ENCODE measurements at regions not wholly inside any gene's neighbourhood (a gene's known extent, or its start where the extent isn't known, plus 50 kb on each side); places are given as distances from the start of the nearest gene placed in this dataset.

GRCh38 chr3:174710612-174711011, 148.5 kb upstream of the NAALADL2 start:
- Histone ChIP-seq H3K9me3 (replicated peaks; ENCODE audit: control insufficient read depth, insufficient read depth, low read length) (no peaks in the 10 kb centered on the region), H3K4me1 (ENCODE audit: control insufficient read depth, insufficient read depth, low read length) (no peaks in the 10 kb centered on the region), H3K27ac (ENCODE audit: control insufficient read depth, insufficient read depth) (no peak overlapping the region), H3K27me3 (replicated peaks in 1 of 2; ENCODE audit: control insufficient read depth in 2 of 2, insufficient read depth in 2 of 2, low read length in 1 of 2) (no peaks in the 10 kb centered on the region), H3K79me2 (ENCODE audit: control insufficient read depth, insufficient read depth, low read length) (no peaks in the 10 kb centered on the region), H2AFZ (ENCODE audit: control insufficient read depth, low read depth, low read length) (no peak overlapping the region), H3K4me2 (ENCODE audit: control insufficient read depth, insufficient read depth) (no peak overlapping the region), H3K36me3 (ENCODE audit: control insufficient read depth in 2 of 2, insufficient read depth in 2 of 2, low read length in 1 of 2) (no peaks in the 10 kb centered on the region), H4K20me1 (ENCODE audit: control insufficient read depth, insufficient read depth) (no peaks in the 10 kb centered on the region), H3K4me3 (no peak overlapping the region), H3K9ac (ENCODE audit: control insufficient read depth, insufficient read depth, low read length) (no peak overlapping the region)
- ChIA-PET CTCF (no interaction called here), SMC1A (ENCODE audit: uncharacterized antibody, unreplicated experiment) (no interaction called here), RAD21 (ENCODE audit: unreplicated experiment) (no interaction called here), POLR2A (no interaction called here)
- intact Hi-C loops (cut with micrococcal nuclease; ENCODE audit: unreplicated experiment) (no loop called here), in situ Hi-C loops (cut with MboI) (no loop called here)
- BruUV-seq (replicated peaks) = no TSS peak
- TF ChIP-seq SREBF2 (IDR thresholded peaks at IDR 0.05; ENCODE audit: low read length) (no peak), PAX5 (IDR thresholded peaks at IDR 0.05; ENCODE audit: borderline replicate concordance, low read depth, low read length) (no peak), SUPT20H (IDR thresholded peaks at IDR 0.05; ENCODE audit: borderline replicate concordance, control insufficient read depth, low read depth, low read length) (no peak), MEF2B (IDR thresholded peaks at IDR 0.05; ENCODE audit: partially characterized antibody, poor library complexity, severe bottlenecking) (no peak), NR2C2 (IDR thresholded peaks at IDR 0.05; ENCODE audit: borderline replicate concordance, control insufficient read depth, insufficient read length, low read depth) (no peak), RB1 (IDR thresholded peaks at IDR 0.05; ENCODE audit: borderline replicate concordance) (no peak), RFX5 (IDR thresholded peaks at IDR 0.05; ENCODE audit: low read depth, low read length) (no peak), TCF7 (IDR thresholded peaks at IDR 0.05; ENCODE audit: borderline replicate concordance) (no peak), PRDM15 (CRISPR knock-in tag; IDR thresholded peaks at IDR 0.05) (no peak), FOXK2 (IDR thresholded peaks at IDR 0.05) (no peak), ATF7 (IDR thresholded peaks at IDR 0.05; ENCODE audit: low read depth) (no peak), EZH2 (IDR thresholded peaks at IDR 0.05; ENCODE audit: borderline replicate concordance, control insufficient read depth, low read depth, low read length) (no peak), ASH2L (IDR thresholded peaks at IDR 0.05; ENCODE audit: borderline replicate concordance, low read depth) (no peak), ZBTB33 (IDR thresholded peaks at IDR 0.05) (no peak), KLF5 (IDR thresholded peaks at IDR 0.05; ENCODE audit: partially characterized antibody) (no peak), IKZF1 (conservative IDR thresholded peaks at IDR 0.05) (no peak), NRF1 (conservative IDR thresholded peaks at IDR 0.05; ENCODE audit: low read depth, low read length) (no peak), JUND (IDR thresholded peaks at IDR 0.05; ENCODE audit: low read depth, low read length) (no peak), YBX1 (IDR thresholded peaks at IDR 0.05) (no peak)
- DNase-seq (ENCODE audit: low read depth, low spot score) (no peak), ATAC-seq (no peak), FAIRE-seq (no peak)
- 29% methylated on average over 2 of the region's 2 CpGs for WGBS (ENCODE audit: insufficient coverage, insufficient replicate concordance, low lambda C conversion rate, missing lambda C conversion rate)
